GM12892 (cell line): ENCODE measurements at regions not wholly inside any gene's neighbourhood (a gene's known extent, or its start where the extent isn't known, plus 50 kb on each side); places are given as distances from the start of the nearest gene placed in this dataset.

Experiments used
- DNase-seq: peaks from one replicate; pipeline ENCODE4 v3.0.0; 2011; ENCODE audit not compliant: insufficient read length
- FAIRE-seq: peaks from 2 replicates; lab custom pipeline; 2011; peaks lifted over from hg19 to GRCh38; lab: Jason Lieb, UNC
- POLR2A ChIP-seq: IDR thresholded peaks from 2 replicates; pipeline ENCODE4 v1.6.1; 2011; ENCODE audit warnings: low read depth, low read length, control low read depth
- POLR2AphosphoS5 ChIP-seq: IDR thresholded peaks from 2 replicates; pipeline ENCODE4 v1.6.1; 2011; ENCODE audit warnings: low read depth, low read length, control low read depth
- TAF1 ChIP-seq: IDR thresholded peaks from 2 replicates; pipeline ENCODE4 v1.6.1; 2011; ENCODE audit warnings: low read depth, mild to moderate bottlenecking, control low read depth, low read length, borderline replicate concordance

GRCh38 chr14:94966344-94966743 lies 191.0 kb downstream of the DICER1 start:
- no peak for TF ChIP-seq TAF1
- TF ChIP-seq POLR2A, result no peak
- TF ChIP-seq POLR2AphosphoS5, result no peak
- no peak for DNase-seq
- FAIRE-seq, result no peak

DNA sequence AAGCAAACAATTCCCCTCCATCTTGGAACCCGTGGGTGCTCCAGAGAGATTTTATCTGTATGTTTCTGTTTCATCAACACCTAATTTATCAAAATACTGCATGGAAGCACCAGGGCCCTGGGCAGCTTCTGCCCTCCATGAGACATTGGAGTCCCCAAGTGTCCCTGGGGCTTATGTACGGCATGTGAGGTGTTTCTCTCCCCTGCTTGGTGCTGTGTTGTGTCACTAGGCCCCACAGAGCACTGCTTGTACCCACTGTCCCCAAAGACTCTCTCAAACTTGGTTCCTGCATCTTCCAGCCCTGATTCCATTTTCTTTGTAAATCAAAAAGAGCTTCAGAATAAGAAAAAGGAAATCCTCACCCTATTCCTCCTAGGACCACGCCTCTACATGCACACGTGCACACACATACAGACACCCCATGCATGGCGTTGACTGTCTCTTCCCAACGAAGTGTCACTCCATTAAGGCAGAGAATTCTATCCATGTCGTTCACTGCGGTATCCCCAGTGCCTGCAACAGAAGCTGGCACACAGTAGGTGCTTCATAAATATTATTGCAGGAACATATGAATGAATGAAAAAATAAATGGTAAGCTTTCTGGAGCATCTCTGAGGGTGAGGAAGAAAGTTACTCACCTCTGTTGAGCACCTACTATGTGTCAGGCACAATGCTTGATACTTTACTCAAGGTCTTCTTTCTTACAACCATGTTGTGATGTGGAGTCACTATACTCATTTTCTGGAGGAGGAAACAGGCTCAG lies 191.6 kb downstream of the DICER1 start:
- no peak for TF ChIP-seq POLR2A
- TF ChIP-seq TAF1, result no peak
- TF ChIP-seq POLR2AphosphoS5, result no peak
- no peak for DNase-seq
- FAIRE-seq, result no peak

DNA sequence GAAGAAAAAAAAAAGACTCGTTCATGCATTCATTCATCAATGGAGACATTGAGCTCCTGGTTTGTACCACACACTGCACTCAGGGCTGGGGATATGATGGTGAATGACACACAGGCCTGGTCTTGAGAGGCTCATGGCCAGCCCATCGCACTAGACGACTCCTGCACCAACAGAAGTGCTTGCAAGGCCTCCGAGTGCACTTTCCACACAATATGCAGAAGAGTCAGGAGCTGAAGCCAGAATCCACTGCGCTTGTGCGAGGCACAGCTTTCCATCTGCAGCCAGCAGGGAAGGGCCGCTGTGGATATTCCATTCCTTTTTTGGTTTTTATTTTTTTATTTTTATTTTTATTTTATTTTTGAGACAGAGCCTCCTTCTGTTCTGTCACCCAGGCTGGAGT lies 192.4 kb downstream of the DICER1 start:
- DNase-seq, result no peak
- no peak for FAIRE-seq
- TF ChIP-seq POLR2AphosphoS5 (no peak), TAF1 (no peak), POLR2A (no peak)

DNA sequence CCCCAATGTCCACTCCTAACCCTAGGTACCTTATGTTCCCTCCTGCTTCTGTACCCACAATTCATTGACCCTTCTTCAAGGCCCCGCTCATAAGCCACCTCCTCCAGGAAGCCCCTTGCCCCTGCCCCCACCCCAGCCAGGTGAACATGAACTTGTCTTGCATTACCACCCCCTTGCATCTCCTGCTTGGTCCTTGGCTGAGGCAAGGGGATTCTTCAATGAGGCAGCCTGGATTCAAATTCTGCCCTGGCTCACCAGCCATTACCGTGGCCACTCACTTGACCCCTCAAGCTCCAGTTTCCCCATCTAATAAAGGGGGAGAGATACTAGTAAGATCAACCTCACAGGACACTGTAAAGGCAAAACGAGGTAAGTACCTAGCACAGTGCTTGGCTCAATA lies 193.1 kb downstream of the DICER1 start:
- DNase-seq, result no peak
- no peak for FAIRE-seq
- TF ChIP-seq POLR2AphosphoS5, result no peak
- no peak for TF ChIP-seq POLR2A
- no peak for TF ChIP-seq TAF1

DNA sequence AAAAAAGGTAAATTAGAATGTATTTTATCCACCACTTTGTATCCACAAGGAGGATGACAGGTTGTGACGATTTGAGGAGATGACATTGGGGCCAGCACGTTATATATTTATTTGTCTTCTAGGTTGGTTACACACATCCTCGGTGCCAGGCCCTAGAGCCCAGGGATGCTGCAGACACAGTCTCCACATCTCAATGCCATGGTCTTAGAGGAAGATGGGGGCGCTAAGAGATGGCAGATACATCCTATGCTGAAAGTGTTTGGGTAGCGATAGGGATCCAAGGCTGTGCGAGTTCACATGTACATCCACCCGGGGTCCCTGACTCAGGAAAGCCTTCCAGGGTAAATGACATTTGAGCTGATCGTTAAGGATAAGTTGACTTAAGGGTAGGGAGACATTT lies 193.1 kb upstream of the GSC start:
- no peak for TF ChIP-seq POLR2A
- no peak for TF ChIP-seq POLR2AphosphoS5
- no peak for TF ChIP-seq TAF1
- no peak for DNase-seq
- FAIRE-seq, result no peak

DNA sequence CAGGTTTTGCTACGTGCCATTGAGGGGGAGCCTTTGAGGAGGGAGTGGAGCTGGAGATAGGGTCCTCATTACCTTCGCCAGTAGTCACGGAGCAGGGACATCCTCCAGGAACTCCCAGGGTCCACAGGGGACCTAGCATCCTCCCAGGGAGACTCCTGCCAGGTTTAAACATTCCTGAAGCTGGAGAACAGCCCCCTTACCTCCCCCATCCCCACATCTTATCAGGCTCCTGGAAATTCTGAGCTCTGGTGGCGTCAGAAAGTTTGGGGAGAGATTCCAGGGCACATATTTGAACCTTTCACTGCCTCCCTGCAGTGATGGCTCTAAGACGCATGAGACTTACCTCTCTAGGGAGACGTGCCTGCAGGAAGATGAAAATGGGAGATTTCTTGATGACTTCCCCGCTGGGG lies 192.3 kb upstream of the GSC start:
- FAIRE-seq, result no peak
- no peak for TF ChIP-seq POLR2A
- TF ChIP-seq POLR2AphosphoS5, result no peak
- TF ChIP-seq TAF1, result no peak

GRCh38 chr14:94961386-94962165 lies 191.7 kb upstream of the GSC start:
- DNase-seq (no peak), FAIRE-seq (no peak)
- TF ChIP-seq POLR2A (no peak), TAF1 (no peak), POLR2AphosphoS5 (no peak)

More for the DNA sequence above, 192.3 kb upstream of the GSC start:
- DNase-seq, result no peak

GRCh38 chr14:94960285-94961001 lies 190.5 kb upstream of the GSC start:
- TF ChIP-seq POLR2A (no peak), TAF1 (no peak), POLR2AphosphoS5 (no peak)
- FAIRE-seq (no peak), DNase-seq (no peak)

DNA sequence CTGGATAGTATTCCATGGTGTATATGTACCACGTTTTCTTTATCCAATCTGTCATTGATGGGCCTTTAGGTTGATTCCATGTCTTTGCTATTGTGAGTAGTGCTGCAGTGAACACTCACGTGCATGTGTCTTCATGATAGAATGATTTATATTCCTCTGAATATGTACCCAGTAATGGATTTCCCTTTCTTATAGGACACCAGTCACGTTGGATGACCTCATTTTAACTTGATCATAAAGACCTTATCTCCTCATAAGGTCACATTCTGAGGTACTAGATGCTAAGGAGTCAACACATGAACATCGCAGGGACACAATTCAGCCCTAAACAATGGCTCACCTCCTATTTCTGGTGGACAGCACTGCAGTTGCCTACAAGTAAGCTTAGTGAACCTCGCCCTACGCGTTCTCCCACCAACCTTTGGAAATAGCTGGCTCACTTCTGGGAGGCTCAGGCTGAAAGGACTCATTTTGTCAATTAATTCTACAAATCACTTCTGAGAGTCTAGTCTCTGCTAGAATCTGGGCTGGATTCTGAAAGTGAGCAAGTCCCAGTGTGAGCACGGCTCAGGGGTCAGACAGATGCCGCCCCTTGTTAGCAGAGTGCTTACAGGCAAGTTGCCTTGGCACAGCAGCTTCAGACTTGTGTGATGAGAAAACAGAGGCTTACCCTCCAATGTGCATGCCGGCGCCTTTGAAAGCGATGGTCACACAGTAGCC lies 183.8 kb upstream of the GSC start:
- no peak for DNase-seq
- no peak for TF ChIP-seq POLR2AphosphoS5
- no peak for TF ChIP-seq TAF1
- no peak for TF ChIP-seq POLR2A
- no peak for FAIRE-seq

DNA sequence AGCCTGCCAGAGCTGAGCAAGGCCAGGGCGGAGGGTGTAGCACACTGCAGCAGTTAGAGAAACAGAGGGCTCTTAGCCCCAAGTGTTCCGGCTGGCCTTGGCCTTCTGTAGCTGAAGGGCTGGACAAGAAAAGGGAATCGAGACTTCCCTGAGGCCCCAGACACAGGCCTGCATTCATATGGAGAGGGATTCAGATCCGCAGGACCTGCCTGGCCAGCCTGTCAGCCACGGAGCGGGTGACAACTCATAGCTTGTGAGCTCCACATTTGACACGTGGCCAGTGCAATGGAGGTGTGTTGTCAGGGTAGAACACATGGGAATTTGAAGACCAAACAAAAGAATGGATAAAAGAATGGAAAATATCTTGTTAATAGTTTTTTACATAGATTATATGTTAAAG lies 182.2 kb upstream of the GSC start:
- FAIRE-seq (no peak), DNase-seq (no peak)
- TF ChIP-seq TAF1 (no peak), POLR2A (no peak), POLR2AphosphoS5 (no peak)
